HL-60 (cell line): ENCODE measurements at regions not wholly inside any gene's neighbourhood (a gene's known extent, or its start where the extent isn't known, plus 50 kb on each side); places are given as distances from the start of the nearest gene placed in this dataset.

ENCODE experiments used
- DNase-seq, 2 experiments: peaks; one replicate each; pipeline ENCODE4 v3.0.0-alpha.2; 2010 to 2020; ENCODE audit warnings: low read depth in 1 of 2, low spot score in 1 of 2
- H3K27ac ChIP-seq: fragments of 250-450 bp; sonication (Bioruptor Pico); replicated peaks from 2 replicates; pipeline ENCODE4 v1.5.1; 2020; ENCODE audit warnings: mild to moderate bottlenecking, moderate library complexity
- H3K27me3 ChIP-seq: fragments of 250-450 bp; sonication (Bioruptor Pico); 2 replicates; pipeline ENCODE4 v1.5.1; 2021; ENCODE audit warnings: mild to moderate bottlenecking, moderate library complexity; ENCODE audit not compliant: insufficient read depth, poor library complexity, severe bottlenecking
- H3K4me3 ChIP-seq: replicated peaks from 2 replicates; pipeline ENCODE4 v1.5.1; 2011; ENCODE audit warnings: mild to moderate bottlenecking, control low read depth, low read length; ENCODE audit not compliant: insufficient read depth
- GABPA ChIP-seq: IDR thresholded peaks from 2 replicates; pipeline ENCODE4 v1.6.1; 2012; ENCODE audit warnings: low read depth
- POLR2AphosphoS5 ChIP-seq: IDR thresholded peaks from 2 replicates; pipeline ENCODE4 v1.6.1; 2012; ENCODE audit warnings: low read depth
- REST ChIP-seq: IDR thresholded peaks from 2 replicates; pipeline ENCODE4 v1.6.1; 2012; ENCODE audit warnings: low read depth; ENCODE audit not compliant: insufficient replicate concordance
- SPI1 ChIP-seq: IDR thresholded peaks from 2 replicates; pipeline ENCODE4 v1.6.1; 2012; ENCODE audit warnings: low read depth, mild to moderate bottlenecking, borderline replicate concordance
- TF ChIP-seq, protein P1 (sequence below): IDR thresholded peaks from one replicate; pipeline ENCODE4 v1.5.1; 2011; ENCODE audit warnings: low read length, control low read depth, inconsistent platforms; ENCODE audit not compliant: insufficient read depth

GRCh38 chr2:208571764-208572131, 165.2 kb downstream of the PTH2R start:
- Histone ChIP-seq H3K27ac (no peak overlapping the region), H3K27me3 (no peaks in the 10 kb centered on the region), H3K4me3 (no peak overlapping the region)
- TF ChIP-seq GABPA (no peak), REST (no peak), POLR2AphosphoS5 (no peak), SPI1 (no peak)
- TF ChIP-seq, protein P1, sequence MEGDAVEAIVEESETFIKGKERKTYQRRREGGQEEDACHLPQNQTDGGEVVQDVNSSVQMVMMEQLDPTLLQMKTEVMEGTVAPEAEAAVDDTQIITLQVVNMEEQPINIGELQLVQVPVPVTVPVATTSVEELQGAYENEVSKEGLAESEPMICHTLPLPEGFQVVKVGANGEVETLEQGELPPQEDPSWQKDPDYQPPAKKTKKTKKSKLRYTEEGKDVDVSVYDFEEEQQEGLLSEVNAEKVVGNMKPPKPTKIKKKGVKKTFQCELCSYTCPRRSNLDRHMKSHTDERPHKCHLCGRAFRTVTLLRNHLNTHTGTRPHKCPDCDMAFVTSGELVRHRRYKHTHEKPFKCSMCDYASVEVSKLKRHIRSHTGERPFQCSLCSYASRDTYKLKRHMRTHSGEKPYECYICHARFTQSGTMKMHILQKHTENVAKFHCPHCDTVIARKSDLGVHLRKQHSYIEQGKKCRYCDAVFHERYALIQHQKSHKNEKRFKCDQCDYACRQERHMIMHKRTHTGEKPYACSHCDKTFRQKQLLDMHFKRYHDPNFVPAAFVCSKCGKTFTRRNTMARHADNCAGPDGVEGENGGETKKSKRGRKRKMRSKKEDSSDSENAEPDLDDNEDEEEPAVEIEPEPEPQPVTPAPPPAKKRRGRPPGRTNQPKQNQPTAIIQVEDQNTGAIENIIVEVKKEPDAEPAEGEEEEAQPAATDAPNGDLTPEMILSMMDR = no peak
- DNase-seq = no peak

GRCh38 chr2:208573569-208573968, 167.0 kb downstream of the PTH2R start:
- no peak overlapping the region for H3K4me3 ChIP-seq
- no peak for DNase-seq
- H3K27me3 ChIP-seq = no peaks in the 10 kb centered on the region
- no peak overlapping the region for H3K27ac ChIP-seq
- TF ChIP-seq GABPA (no peak), SPI1 (no peak), POLR2AphosphoS5 (no peak), REST (no peak)
- TF ChIP-seq, protein P1 = no peak

DNA sequence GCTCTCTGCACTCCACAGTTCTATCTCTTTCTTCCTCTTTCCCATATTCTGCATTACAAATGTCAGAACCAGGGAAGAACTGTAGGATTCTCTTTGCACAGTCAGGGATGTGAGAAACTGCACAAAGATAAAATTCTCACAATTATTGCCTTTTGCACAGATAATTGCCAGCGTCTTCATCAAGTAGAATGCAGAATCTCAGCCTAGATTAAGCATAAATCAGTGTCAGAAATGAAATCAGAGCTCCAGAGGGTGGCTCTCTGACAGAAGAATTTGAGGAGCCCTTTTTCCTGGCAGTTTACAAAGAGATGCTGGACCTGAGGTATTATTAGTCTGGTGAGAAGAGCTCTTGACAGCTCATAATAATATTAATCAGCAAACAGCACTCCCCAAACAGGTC, 173.1 kb downstream of the PTH2R start:
- Histone ChIP-seq H3K27me3 (no peaks in the 10 kb centered on the region), H3K4me3 (no peak overlapping the region), H3K27ac (no peak overlapping the region)
- no peak for DNase-seq
- no peak for TF ChIP-seq REST
- no peak for TF ChIP-seq POLR2AphosphoS5
- TF ChIP-seq, protein P1 = no peak
- TF ChIP-seq GABPA = no peak
- TF ChIP-seq SPI1 = no peak
